Activated T-helper 1 cell treated with Interleukin-2 at 50 U/mL for 16 hours (primary cell): ENCODE measurements at regions not wholly inside any gene's neighbourhood (a gene's known extent, or its start where the extent isn't known, plus 50 kb on each side); places are given as distances from the start of the nearest gene placed in this dataset.

Experiments used
- DNase-seq: peaks from one replicate; pipeline ENCODE4 v3.0.0-alpha.2; 2020; ENCODE audit warnings: low read depth

DNA sequence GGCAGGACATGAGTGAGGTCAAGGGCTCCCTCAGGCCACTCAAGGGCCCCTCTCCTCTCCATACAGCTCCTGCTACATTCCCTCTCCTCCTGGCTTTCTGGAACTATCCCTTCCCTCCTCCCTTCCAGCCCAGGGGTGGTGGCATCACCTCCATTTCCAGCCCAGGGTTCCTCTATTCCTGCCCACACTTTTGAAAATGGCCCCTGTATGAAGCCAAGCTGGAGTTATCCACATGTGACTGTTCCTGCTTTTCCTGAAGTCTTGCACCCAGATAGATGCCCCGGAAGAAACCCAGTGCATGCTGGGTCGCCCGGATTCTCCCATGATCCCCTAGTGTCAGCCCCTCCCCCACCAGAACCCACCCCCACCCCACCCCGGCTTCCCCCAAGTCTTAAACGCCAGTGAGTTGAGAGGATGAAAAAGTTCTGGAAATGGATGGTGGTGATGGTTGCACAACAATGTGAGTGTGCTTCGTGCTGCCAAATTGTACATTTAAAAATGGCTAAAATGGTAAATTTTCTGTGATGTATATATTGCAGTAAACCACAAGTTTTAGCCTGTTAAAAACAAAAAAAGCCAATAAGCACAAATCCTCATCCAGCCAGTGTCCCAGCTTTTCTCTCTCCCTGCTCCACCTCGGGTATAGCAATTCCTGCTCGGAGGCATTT, 136.9 kb downstream of the SCARB1 start:
- no peak for DNase-seq

DNA sequence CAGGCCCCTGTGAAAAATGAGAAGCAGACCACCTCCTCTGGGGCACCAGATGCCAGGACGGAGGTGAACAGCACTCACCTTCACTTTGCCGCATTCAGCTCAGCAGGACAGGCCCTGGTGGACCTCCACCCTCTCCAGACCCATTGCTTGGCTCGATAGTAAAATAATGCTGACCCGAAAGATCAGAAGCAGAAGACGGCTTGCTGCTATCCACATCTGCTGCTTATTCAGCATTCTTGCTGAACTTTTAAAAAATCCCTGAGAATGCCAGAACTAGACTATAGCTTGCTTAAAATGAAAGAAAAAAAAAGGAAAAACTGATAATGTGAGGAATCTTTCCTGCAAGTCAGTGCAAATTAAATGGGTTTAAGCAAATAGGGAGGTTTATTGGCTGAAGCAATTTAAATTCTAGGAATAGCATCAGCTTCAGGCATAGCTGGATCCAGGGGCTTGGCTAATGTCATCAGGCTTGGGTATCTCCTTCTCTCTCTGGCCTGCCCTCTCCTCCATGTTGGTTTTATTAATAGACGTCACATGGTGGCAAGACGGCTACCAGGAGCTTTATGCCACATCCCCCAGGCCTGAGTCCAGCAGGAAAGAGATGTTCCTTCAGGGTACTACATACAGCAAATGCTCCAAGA, 137.9 kb downstream of the SCARB1 start:
- no peak for DNase-seq

DNA sequence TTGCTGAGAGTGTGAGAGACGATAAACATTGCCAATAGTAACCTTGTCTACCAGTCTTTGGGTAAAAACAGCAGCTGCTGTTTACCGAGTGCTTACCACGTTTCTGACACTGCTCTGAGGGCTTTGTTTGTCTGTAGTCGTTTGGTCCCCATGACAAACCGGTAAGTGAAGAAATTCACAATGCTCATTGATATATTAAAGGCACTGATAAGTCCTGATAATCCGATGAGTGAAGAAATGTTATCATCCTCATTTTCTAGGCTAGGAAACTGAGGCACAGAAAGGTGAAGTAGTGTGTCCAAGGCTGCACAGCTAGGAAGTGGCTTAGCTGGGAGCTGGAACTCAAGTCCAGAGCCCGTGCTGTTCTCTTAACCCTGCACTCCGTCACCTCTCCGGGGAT, 138.6 kb downstream of the SCARB1 start:
- no peak for DNase-seq

DNA sequence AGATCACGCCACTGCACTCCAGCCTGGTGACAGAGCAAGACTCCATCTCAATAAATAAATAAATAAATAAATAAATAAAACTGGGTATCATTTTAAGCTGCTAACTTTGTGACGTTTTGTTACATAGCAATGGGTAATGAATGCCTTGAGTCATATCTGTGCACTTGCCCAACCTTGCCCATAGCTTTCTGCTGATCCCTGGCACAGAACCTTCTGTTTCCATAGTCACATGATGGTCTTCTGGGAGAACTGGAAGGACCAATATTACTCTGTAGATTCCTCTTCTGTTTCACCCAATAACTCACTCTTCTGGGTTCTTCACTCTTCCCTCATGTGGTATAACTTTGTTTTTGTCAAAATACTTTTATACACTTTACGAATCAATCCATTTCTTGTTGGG, 140.8 kb downstream of the SCARB1 start:
- DNase-seq = no peak

DNA sequence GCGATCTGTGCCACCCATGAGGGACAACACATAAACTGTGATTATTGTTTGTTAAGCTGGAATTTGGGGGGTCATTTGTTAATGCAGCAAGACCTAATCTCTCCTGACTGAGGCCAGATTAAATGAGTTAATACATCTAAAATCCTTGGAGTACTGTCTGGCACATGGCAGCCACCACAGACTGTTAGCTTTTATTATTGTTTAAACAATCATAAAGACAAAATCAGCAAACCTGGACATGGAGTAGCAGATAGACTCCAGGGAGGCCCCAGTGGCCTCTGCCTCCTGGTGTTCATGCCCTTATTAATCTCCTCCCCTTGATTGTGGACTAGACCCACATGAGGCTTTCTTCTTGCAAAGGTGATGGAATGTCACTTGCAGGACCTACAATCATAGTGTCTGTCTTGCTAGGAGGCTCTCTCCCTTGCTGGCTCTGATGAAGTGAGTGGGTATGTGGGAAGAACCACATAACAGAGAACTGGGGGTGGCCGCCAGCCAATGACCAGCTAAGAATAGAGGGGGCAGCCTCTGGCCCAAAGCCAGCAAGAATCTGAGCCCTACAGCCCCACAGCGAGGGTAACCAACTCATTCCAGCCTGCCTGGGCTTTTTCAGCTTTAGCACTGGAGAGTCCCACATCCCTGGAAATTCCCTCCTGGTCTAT, 142.0 kb downstream of the SCARB1 start:
- DNase-seq = no peak

DNA sequence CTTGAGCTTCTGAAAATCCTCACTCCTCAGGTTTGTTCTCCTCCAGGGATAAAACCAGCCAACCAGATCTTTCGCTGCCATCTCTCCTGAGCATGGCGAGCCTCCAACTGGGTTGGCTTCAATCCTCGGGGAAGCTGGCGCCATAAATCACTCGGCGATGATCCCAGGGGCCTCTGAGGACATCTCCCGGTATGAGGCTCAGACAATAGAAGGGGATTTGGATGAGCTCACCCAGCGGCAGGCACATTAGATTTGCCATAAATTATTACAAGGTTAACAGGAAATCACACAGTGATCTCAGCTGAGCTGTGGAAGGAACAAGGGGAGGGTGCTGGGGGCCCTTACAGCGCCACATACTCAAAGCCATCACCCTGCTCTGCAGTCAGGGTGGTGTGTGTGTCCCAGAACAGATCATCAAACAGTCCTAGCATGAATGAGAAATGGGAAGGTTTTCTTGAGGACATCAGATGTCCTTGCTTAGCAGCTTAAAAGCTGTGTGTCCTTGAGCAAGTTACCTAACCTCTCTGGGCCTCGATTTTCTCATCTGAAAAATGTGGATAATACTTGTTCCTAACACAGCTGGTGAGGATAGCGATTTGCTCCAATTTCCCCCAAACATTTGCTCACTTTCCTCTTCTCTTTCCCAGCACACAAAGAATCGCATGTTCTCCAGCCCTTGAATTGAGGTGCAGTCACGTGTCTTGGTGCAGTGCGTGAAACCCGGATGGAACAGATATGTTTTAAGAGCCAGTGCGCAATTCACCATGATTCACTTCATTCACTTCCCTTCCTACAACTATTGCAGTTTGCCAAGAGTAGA, 142.8 kb downstream of the SCARB1 start:
- DNase-seq = no peak

DNA sequence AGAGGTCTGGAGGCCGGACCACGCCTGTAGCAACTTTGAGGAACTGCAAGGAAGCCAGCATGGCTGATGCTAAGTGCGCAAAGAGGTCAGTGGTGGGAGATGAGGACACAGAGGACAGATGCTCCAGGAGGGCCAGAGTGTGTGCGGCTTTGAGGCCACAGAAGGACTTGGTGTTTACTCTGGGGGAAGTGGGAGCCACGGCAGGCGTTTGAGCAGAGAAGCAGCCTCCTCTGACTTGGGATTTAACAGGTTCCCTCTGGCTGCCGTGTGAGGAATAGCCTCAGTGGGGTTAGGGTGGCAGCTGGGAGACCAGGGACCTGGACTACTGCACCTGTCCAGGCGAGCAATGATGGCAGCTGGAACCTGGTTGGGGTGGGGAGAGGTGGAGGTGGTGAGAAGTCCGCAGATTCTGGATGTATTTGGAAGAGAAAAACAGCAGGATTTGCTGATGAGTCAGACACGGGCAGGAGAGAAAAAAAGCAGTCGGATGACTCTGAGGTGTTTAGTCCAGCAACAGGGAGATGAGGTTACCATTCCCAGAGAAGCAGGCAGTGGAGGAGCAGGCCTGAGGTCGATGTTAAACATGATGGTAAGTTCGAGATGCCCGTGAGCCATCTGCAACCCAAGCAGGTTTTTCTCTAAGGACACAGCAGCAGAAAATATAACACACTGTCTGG, 143.5 kb downstream of the SCARB1 start:
- DNase-seq = no peak

DNA sequence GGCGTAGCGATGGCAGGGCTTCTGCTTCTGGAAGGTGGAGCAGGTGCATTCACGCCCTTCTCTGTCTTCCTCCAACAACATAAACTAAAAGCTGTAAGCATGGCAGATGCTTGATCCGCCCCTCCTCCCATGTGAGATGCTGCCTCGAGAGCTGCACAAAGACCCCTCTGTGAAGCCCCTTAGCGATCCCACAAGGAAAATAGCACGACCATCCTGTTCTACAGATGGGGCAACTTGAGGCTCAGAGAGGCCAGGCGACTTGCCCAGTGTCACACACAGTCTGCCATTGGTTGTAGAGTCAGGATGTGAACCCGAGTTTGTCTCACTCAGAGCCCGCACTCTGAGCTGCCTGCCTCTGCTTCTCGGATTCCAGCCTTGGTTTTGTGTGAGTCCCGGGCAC, 144.4 kb downstream of the SCARB1 start:
- DNase-seq = no peak

DNA sequence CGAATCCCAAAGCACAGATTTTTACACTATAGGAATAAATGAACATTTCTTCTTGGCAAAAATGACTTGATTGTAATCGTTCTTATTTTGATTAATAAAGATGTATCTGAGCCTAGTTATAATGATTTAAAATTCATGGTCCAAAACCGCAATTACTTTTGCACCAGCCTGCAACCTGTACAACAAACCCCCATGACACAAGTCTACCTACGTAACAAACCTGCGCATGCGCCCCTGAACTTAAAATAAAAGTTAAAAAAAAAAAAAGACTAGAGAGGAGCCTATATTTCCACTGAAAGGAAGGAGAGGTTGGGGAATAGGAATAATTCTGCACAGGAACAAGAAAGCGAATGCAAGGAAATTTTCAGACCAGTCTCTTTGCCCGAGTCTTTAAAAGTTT, 145.2 kb downstream of the SCARB1 start:
- no peak for DNase-seq

DNA sequence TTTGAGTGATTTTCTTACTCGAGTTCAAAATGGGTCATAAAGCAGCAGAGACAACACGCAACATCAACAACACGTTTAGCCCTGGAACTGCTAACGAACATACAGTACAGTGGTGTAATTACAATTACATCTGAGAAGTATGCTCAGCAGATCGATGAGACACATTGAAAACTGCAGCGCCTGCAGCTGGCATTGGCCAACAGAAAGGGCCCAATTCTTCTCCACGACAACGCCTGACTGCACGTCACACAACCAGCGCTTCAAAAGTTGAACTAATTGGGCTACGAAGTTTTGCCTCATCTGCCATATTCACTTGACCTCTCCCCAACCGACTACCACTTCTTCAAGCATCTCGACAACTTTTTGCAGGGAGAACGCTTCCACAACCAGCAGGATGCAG, 145.6 kb downstream of the SCARB1 start:
- no peak for DNase-seq

DNA sequence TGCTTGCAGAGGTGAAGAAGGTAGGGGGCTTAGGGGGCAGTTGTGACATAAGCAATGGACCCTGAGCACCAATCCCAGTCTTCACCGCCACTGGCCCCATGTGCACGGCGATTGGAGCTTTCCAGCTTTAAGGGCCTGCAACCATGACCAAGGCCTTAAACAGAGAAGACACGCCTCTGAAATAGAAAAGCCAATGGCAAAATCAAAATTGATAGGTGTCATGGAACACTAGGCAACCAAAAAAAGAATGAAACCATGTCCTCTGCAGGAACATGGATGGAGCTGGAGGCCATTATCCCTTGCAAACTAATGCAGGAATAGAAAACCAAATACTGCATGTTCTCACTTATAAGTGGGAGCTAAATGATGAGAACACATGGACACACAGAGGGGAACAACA, 146.3 kb downstream of the SCARB1 start:
- no peak for DNase-seq

DNA sequence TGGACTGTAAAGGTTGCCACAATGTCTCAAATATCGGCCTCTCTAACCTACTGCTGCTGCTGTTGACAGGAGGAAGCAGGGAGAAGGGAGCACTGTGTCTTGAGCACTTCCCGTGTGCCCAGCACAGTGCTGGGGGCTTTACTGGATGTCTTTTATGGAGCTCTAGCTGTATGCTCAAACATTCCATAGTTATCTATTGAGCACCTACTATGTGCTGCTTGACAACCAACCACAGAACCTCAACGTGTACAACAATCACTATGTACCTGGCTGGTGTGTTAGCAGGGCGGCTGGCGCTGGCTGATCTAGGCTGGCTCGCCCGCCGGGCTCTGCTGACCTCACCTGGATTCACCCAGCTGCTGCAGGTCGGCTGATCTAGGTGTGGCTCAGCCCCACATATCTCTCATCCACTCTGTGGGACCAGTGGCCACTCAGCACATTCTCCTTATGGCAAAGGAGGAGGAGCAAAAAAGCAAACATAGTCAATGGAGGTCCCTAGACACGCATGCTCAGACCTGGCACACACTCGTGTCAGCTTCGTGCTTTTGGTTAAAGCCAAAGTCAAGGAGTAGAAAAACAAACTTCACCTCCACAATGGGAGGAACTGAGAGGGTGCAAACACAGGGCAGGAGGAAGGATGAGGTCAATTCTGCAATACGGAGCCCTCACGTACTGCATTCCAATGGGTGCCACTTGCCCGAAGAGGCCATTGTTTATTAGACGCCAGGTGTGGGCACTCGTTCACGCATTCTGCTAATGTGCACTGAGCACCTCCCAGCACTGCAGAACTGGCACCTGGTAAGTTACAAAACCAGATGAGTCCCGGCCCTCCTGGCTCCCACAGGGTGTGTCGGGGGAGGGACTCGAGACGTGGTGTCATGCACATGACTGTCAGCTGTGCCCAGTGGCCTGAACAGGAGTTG, 147.2 kb downstream of the SCARB1 start:
- DNase-seq = no peak

DNA sequence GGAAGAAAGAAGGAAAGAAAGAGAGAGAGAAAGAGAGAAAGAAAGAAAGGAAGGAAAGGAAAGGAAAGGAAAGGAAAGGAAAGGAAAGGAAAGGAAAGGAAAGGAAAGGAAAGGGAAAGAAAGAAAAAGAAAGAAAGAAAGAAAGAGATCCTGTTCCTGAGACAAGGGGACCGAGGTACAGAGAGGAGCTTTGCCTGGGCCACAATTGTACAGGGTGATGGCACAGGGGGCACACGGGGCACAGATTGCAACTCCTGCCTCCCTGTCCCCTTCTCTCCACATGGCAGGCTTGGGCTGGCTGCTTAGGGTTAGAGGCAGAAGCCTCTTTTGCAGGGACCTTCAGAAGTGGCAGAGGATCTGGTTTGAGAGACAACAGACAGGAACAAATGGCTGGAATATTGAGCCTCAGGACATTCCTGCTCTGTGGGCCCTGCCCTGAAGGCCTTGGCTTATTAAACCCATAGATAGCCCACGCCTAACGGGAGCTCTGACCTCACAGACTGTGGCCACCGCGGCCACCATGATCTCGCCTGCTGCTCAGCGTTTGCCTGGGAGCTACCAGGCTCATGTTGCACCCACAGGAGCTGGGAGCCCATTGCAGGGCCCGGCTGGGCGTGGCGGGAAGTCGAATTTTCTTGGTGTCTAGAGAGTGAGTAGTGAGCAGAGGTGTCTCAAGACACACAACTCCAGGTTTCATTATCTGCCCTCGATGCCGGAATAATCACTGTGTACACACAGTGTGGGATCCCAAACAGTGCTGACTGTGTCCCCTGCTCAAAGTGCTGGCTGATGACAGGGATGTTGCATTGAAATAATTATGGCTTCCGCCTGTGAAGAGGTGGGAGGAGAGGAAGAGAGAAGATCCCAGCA, 147.9 kb upstream of the NCOR2 start:
- DNase-seq = no peak

DNA sequence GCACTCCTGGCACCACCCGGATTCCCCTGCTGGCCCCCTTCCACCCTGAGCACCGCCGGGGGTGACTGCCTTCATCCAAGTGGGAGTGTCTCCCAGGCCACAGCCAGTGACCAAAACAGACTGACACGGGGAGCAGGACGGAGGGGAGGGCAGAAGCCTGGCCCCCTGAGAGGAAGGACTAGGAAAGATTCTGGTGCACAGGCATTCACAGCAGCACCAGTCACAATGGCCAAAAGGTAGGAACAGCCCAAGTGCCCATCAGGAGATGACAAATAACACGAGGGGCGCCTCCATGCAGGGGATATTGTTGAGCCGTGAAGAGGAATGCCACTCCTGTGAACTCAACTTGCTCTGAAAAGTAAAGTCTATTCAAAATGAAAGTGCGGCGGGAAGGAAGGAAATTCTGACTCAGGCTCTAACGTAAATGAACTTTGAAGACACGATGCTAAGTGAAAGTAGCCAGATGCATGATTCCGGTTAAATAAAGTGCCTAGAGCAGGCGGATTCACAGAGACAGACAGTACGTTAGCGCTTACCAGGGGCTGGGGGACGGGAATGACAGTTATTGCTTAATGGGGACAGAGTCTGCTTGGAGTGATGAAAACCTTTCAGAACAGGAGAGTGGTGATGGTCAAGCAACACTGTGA, 146.1 kb upstream of the NCOR2 start:
- DNase-seq = no peak

DNA sequence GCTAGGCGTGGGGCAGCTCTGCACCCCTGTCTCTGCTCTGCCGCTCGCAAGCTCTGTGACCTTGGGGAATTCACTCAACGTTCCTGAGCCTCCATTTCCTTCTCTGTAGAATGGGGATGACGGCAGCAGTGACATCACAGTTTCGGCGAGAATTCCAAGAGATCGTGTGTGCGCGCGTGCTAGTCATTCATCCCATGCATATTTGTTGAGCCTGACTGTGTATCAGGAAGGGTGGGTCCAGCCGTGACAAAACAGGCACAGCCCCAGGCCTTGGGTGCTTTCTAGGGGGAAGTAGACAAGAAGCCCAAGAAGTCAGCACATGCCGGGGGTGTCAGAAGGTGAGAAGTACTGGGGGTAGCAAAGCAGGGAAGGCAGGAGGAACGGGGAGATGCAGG, 145.6 kb upstream of the NCOR2 start:
- no peak for DNase-seq

DNA sequence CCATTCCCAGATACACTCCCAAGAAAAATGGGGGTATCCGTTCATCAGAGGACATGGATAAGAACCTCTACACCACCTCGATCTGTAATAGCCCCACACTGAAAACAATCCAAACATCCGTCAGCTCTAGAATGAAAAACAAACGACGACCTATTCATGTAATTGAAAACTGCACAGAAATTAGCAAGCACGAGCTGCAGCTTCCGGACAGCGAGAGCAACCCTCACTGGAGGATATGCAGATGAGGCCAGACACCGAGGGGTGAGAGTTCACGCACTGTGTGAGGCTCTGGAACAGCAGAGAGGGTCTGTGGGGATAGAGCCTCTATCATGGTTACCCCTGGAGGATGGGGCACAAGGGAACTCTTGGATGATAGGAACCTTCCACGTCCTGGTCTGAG, 143.9 kb upstream of the NCOR2 start:
- DNase-seq = no peak

DNA sequence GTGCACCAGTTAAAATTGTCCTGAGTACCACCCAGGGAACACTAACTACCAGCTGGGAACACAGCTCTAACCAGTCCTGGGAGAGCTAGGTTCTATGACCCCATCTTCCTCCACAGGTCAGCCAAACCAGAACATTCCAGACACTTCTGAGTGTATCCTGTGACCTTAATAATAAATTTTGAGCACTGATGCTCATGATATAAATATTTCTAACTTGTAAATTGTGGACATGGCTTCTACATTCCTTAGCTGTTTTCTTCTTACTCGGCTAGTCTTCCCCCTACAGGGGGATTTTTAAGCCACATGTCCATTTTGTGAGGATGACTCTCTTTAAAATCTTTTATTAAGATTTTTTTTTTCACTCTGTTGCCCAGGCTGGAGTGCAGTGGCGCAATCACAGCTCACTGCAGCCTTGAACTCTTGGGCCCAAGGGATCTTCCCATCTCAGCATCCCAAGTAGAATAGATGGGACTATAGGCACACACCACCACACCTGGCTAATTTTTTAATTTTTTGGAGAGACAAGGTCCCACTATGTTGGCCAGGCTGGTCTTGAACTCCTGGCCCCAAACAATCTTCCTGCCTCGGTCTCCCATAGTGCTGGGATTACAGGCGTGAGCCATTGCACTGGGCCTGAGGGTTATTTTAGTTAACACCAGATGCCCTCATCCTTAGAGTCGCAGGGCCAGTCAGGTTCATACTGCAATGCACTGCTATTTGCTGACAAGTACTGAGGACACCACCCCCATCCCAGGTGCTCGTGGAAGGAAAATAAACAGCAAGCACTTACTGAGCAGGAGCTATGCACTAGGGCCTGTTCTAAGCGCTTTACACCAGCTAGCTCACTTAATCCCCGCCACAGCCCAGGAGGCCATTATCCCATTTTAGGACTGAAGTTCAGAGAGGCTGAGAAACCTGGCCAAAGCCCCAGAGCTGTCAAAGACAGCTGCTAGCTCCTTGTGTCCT, 142.6 kb upstream of the NCOR2 start:
- no peak for DNase-seq

DNA sequence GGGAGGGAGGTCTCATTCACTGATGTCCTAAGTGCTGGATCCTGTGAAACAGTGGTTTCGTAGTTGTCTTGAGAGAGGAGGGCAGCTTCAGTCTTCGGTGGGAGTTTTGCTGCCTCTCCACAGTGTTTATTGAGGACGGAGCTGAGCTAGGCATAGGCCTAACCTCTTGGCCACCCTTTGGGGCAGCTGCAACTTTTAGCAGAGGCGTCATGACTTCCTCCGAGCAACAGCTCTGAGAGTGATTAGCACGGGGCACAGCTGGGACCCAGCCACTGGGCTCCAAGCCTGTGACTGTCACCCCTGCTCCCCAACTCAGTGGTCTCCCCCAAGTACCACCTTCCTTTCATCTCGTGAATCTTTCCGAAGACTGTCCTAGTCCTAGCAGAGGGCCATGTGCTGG, 139.9 kb upstream of the NCOR2 start:
- no peak for DNase-seq
